RWPE2 (cell line): ENCODE measurements at regions not wholly inside any gene's neighbourhood (a gene's known extent, or its start where the extent isn't known, plus 50 kb on each side); places are given as distances from the start of the nearest gene placed in this dataset.

Source experiments
- ATAC-seq: fragments of 200-7000 bp; cut with Tn5 transposase; 3 replicates; pipeline ENCODE4 v1.9.1; 2021; ENCODE audit warnings: low read depth
- DNase-seq: peaks from one replicate; pipeline ENCODE4 v3.0.0-alpha.2; 2020; ENCODE audit warnings: low spot score
- H3K27ac ChIP-seq: fragments of 450-650 bp; 2 replicates; pipeline ENCODE4 v1.5.1; 2017; ENCODE audit warnings: mild to moderate bottlenecking; ENCODE audit not compliant: poor library complexity, severe bottlenecking
- H3K27me3 ChIP-seq: fragments of 250-450 bp; sonication (Bioruptor Pico); 2 replicates; pipeline ENCODE4 v1.5.1; 2021; ENCODE audit warnings: mild to moderate bottlenecking, moderate library complexity; ENCODE audit not compliant: insufficient read depth, poor library complexity, severe bottlenecking
- H3K36me3 ChIP-seq: fragments of 250-450 bp; sonication (Bioruptor Pico); 2 replicates; pipeline ENCODE4 v1.5.1; 2020; ENCODE audit warnings: low read depth, mild to moderate bottlenecking, moderate library complexity
- H3K4me1 ChIP-seq: fragments of 250-450 bp; sonication (Bioruptor Pico); 2 replicates; pipeline ENCODE4 v1.5.1; 2021; ENCODE audit warnings: mild to moderate bottlenecking, moderate library complexity; ENCODE audit not compliant: insufficient read depth, poor library complexity, severe bottlenecking
- H3K4me3 ChIP-seq: fragments of 250-450 bp; sonication (Bioruptor Pico); 2 replicates; pipeline ENCODE4 v1.5.1; 2021; ENCODE audit warnings: mild to moderate bottlenecking, moderate library complexity; ENCODE audit not compliant: severe bottlenecking
- H3K9me3 ChIP-seq: fragments of 250-450 bp; sonication (Bioruptor Pico); 2 replicates; pipeline ENCODE4 v1.5.1; 2021; ENCODE audit warnings: mild to moderate bottlenecking, moderate library complexity; ENCODE audit not compliant: severe bottlenecking
- TF ChIP-seq, protein P1 (sequence below): fragments of 450-650 bp; IDR thresholded peaks from one replicate; pipeline ENCODE4 v1.5.1; 2017; ENCODE audit warnings: mild to moderate bottlenecking, moderate library complexity; ENCODE audit not compliant: poor library complexity, severe bottlenecking

DNA sequence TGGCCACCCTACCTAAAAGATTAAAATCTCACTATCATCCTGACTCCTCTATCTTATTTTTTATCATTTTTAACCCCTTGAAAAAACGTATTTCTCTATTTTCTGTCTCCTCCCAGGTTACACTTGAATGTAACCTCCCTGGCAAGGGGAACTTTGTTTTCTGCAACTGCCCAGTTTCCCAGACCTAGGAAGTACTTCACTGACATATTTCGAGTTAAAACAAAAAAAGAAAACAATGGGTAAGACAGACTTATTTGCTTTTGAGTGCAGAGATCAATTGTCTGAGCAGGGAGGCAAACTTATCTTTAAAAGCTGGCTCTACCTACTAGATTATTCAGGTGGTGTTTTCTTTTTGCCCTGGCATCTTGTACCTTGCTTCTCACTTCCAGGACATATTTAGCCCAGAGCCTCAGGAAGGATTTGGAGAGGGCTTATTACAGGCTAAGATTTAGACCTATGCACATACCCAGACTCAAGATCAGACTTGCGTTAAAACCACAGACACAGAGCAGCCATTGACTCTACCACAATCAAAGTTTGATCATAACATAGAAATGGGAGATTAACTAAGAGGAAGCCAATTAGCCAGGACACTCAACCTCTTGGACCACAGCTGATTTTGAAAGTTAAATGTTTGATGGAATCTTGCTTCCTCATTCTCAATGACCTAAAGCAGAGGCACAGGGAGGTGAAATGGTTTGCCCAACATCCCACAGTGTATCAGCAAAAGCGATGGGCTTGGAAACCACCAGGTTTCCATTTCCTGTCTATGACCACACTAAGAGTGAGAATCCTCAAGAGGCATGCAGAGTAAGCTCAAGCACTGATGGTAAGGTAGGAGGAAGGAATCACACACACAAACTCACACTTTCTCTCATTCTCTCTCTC is 169.5 kb upstream of the THBS1 start:
- Histone ChIP-seq H3K4me3 (no peak overlapping the region), H3K4me1 (peaks cover 11% of the 10 kb centered on the region), H3K27ac (peak overlapping the region; percentile 1), H3K27me3 (no peaks in the 10 kb centered on the region), H3K9me3 (no peaks in the 10 kb centered on the region), H3K36me3 (no peaks in the 10 kb centered on the region)
- TF ChIP-seq, protein P1, sequence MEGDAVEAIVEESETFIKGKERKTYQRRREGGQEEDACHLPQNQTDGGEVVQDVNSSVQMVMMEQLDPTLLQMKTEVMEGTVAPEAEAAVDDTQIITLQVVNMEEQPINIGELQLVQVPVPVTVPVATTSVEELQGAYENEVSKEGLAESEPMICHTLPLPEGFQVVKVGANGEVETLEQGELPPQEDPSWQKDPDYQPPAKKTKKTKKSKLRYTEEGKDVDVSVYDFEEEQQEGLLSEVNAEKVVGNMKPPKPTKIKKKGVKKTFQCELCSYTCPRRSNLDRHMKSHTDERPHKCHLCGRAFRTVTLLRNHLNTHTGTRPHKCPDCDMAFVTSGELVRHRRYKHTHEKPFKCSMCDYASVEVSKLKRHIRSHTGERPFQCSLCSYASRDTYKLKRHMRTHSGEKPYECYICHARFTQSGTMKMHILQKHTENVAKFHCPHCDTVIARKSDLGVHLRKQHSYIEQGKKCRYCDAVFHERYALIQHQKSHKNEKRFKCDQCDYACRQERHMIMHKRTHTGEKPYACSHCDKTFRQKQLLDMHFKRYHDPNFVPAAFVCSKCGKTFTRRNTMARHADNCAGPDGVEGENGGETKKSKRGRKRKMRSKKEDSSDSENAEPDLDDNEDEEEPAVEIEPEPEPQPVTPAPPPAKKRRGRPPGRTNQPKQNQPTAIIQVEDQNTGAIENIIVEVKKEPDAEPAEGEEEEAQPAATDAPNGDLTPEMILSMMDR: no peak
- DNase-seq (no peak), ATAC-seq (peak; percentile 51; the same call in 2 of the 3 replicates)

DNA sequence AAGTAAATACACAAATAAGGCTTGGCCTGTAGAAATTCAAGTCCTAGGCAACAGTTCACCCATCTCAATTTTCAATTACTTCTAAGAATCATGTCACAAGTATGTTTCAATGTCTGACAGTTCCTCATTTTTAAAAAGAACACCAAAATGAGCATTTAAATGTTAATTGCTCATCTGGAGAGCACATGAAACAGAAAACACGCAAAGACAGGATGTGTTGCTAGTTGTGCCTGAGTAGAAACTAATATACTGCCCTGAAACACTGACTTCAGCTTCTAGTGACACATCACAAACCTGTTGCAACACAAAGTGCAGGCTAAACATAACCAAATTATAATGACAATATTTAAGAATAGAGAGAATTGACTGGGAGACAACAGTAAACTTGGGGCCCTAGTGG is 167.3 kb upstream of the THBS1 start:
- H3K4me1 ChIP-seq: peaks cover 11% of the 10 kb centered on the region
- peaks cover 4% of the 10 kb centered on the region for H3K9me3 ChIP-seq
- TF ChIP-seq, protein P1: no peak
- H3K27me3 ChIP-seq: no peaks in the 10 kb centered on the region
- ATAC-seq (no peak), DNase-seq (no peak)
- H3K4me3 ChIP-seq: no peak overlapping the region
- H3K27ac ChIP-seq: no peak overlapping the region
- 0 out of 2 replicates have a peak, but pooled peaks cover 2% of the 10 kb centered on the region for H3K36me3 ChIP-seq

DNA sequence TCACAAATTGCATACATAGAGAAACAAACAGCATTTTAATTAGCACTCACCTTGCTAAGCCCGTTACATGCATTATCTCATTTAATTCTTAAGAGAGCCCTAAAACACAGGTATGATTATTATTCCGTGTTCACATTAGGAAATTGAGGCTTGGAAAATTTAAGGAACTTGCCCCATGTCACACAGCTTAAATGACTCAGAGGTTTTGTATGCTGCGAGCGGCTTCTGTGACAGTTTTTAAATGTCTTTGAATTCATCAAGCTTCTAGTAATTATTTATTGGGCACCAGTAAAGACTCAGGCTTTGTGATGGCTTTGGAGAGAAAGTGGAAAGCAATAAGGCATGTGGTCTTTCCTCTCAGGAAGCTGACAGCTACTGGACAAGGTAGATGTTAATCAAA is 166.7 kb upstream of the THBS1 start:
- no peak for DNase-seq
- Histone ChIP-seq H3K9me3 (peaks cover 4% of the 10 kb centered on the region), H3K27ac (no peak overlapping the region), H3K36me3 (0 out of 2 replicates have a peak, but pooled peaks cover 3% of the 10 kb centered on the region), H3K4me1 (peaks cover 14% of the 10 kb centered on the region), H3K4me3 (no peak overlapping the region), H3K27me3 (no peaks in the 10 kb centered on the region)
- ATAC-seq: no peak
- TF ChIP-seq, protein P1: no peak

DNA sequence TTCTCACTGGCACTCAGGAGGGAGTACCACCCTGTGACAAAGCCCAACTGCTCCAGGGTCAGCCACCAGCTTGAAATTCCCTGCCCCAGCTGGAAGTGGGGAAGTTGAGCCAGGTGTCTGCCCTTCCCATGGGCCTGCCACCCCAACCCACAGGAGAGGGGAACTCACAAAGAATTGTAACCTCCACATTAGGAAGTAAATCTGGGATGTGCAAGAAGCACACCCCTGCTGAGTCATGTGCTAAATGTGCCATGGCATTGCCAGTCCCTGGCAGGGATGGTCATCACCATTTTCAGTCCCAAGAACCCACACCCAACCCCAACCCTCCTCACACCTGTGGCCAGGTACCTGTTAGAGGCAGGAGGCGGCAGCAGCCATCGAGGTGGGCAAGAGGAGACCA is 165.2 kb upstream of the THBS1 start:
- no peaks in the 10 kb centered on the region for H3K27me3 ChIP-seq
- DNase-seq (no peak), ATAC-seq (no peak)
- no peak overlapping the region for H3K4me3 ChIP-seq
- peaks cover 4% of the 10 kb centered on the region for H3K9me3 ChIP-seq
- TF ChIP-seq, protein P1: no peak
- H3K4me1 ChIP-seq: peaks cover 26% of the 10 kb centered on the region
- no peak overlapping the region for H3K27ac ChIP-seq
- H3K36me3 ChIP-seq: 0 out of 2 replicates have a peak, but pooled peaks cover 3% of the 10 kb centered on the region

- H3K27ac ChIP-seq: no peak overlapping the region
- peaks cover 25% of the 10 kb centered on the region for H3K4me1 ChIP-seq
- no peak for DNase-seq
- H3K9me3 ChIP-seq: peaks cover 4% of the 10 kb centered on the region
- TF ChIP-seq, protein P1: no peak
- 0 out of 2 replicates have a peak, but pooled peaks cover 3% of the 10 kb centered on the region for H3K36me3 ChIP-seq
- no peak overlapping the region for H3K4me3 ChIP-seq
- no peaks in the 10 kb centered on the region for H3K27me3 ChIP-seq
- ATAC-seq: no peak
Observed at GRCh38 chr15:39416258-39416657, 164.6 kb upstream of the THBS1 start.
